Neural progenitor cell (in vitro differentiated cells): ENCODE measurements at regions not wholly inside any gene's neighbourhood (a gene's known extent, or its start where the extent isn't known, plus 50 kb on each side); places are given as distances from the start of the nearest gene placed in this dataset.

Experiments
- DNase-seq: peaks from one replicate; pipeline ENCODE4 v3.0.0-alpha.2; 2016; ENCODE audit warnings: low spot score
- H2AFZ ChIP-seq: fragments of 200-600 bp; sonication (generic); replicated peaks from 2 replicates; pipeline ENCODE4 v1.6.1; 2016; ENCODE audit warnings: antibody characterized with exemption
- H3F3A ChIP-seq: fragments of 200-600 bp; sonication (generic); 2 replicates; pipeline ENCODE4 v1.6.1; 2016; ENCODE audit warnings: antibody characterized with exemption, low read depth
- H3K27ac ChIP-seq: fragments of 200-600 bp; sonication (generic); 2 replicates; pipeline ENCODE4 v1.5.1; 2016; ENCODE audit warnings: mild to moderate bottlenecking
- H3K27me3 ChIP-seq: fragments of 200-600 bp; sonication (generic); 2 replicates; pipeline ENCODE4 v1.6.1; 2016; ENCODE audit warnings: mild to moderate bottlenecking, moderate library complexity
- H3K36me3 ChIP-seq: fragments of 200-600 bp; sonication (generic); 2 replicates; pipeline ENCODE4 v1.5.1; 2016
- H3K4me1 ChIP-seq: fragments of 200-600 bp; sonication (generic); 2 replicates; pipeline ENCODE4 v1.6.1; 2016; ENCODE audit warnings: mixed run types
- H3K4me2 ChIP-seq: fragments of 200-600 bp; sonication (generic); 2 replicates; pipeline ENCODE4 v1.6.1; 2016
- H3K4me3 ChIP-seq: fragments of 200-600 bp; sonication (generic); 2 replicates; pipeline ENCODE4 v1.5.1; 2016
- H3K79me2 ChIP-seq: fragments of 200-600 bp; sonication (generic); 2 replicates; pipeline ENCODE4 v1.6.1; 2016; ENCODE audit warnings: low read depth
- H3K9ac ChIP-seq: fragments of 200-600 bp; sonication (generic); 2 replicates; pipeline ENCODE4 v1.6.1; 2016
- H3K9me3 ChIP-seq: fragments of 200-600 bp; sonication (generic); 2 replicates; pipeline ENCODE4 v1.5.1; 2016; ENCODE audit warnings: low read depth
- H4K20me1 ChIP-seq: fragments of 200-600 bp; sonication (generic); 2 replicates; pipeline ENCODE4 v1.6.1; 2016; ENCODE audit warnings: low read depth
- H3K27ac Mint-ChIP-seq: 3 replicates; pipeline ENCODE4 v1.8.0; 2021; ENCODE audit warnings: mixed read lengths
- H3K27me3 Mint-ChIP-seq: 2 replicates; pipeline ENCODE4 v1.8.0; 2022; ENCODE audit warnings: low read depth, mild to moderate bottlenecking, inconsistent platforms, moderate library complexity, mixed read lengths; ENCODE audit not compliant: insufficient read depth
- H3K36me3 Mint-ChIP-seq: 3 replicates; pipeline ENCODE4 v1.8.0; 2021; ENCODE audit warnings: mixed read lengths
- H3K4me1 Mint-ChIP-seq: 3 replicates; pipeline ENCODE4 v1.8.0; 2021; ENCODE audit warnings: mixed read lengths
- H3K4me3 Mint-ChIP-seq: 3 replicates; pipeline ENCODE4 v1.8.0; 2021; ENCODE audit warnings: mild to moderate bottlenecking, moderate library complexity, mixed read lengths
- H3K9me3 Mint-ChIP-seq: 3 replicates; pipeline ENCODE4 v1.8.0; 2020; ENCODE audit warnings: mixed read lengths
- TF ChIP-seq, protein P1 (sequence below): fragments of 200-600 bp; sonication (generic); IDR thresholded peaks from 2 replicates; pipeline ENCODE4 v1.5.1; 2017; ENCODE audit warnings: antibody characterized with exemption, mild to moderate bottlenecking

GRCh38 chr1:18057623-18058022 is 50.0 kb upstream of the IGSF21 start:
- peaks cover 28% of the 10 kb centered on the region for H3K27me3 Mint-ChIP-seq
- no peaks in the 10 kb centered on the region for H3K9me3 Mint-ChIP-seq
- H2AFZ ChIP-seq = no peak overlapping the region
- no peak overlapping the region for H3K4me2 ChIP-seq
- DNase-seq = no peak
- no peak overlapping the region for H3K27ac Mint-ChIP-seq
- peaks cover 30% of the 10 kb centered on the region for H3K4me1 ChIP-seq
- no peak overlapping the region for H3K27ac ChIP-seq
- H3F3A ChIP-seq = peaks cover 7% of the 10 kb centered on the region
- no peak overlapping the region for H3K4me3 ChIP-seq
- no peaks in the 10 kb centered on the region for H3K36me3 ChIP-seq
- H3K4me1 Mint-ChIP-seq = peaks cover 42% of the 10 kb centered on the region
- no peaks in the 10 kb centered on the region for H3K36me3 Mint-ChIP-seq
- no peaks in the 10 kb centered on the region for H3K9me3 ChIP-seq
- no peak overlapping the region for H3K4me3 Mint-ChIP-seq
- H3K9ac ChIP-seq = no peak overlapping the region
- peaks cover 6% of the 10 kb centered on the region for H3K27me3 ChIP-seq
- no peaks in the 10 kb centered on the region for H3K79me2 ChIP-seq
- TF ChIP-seq, protein P1, sequence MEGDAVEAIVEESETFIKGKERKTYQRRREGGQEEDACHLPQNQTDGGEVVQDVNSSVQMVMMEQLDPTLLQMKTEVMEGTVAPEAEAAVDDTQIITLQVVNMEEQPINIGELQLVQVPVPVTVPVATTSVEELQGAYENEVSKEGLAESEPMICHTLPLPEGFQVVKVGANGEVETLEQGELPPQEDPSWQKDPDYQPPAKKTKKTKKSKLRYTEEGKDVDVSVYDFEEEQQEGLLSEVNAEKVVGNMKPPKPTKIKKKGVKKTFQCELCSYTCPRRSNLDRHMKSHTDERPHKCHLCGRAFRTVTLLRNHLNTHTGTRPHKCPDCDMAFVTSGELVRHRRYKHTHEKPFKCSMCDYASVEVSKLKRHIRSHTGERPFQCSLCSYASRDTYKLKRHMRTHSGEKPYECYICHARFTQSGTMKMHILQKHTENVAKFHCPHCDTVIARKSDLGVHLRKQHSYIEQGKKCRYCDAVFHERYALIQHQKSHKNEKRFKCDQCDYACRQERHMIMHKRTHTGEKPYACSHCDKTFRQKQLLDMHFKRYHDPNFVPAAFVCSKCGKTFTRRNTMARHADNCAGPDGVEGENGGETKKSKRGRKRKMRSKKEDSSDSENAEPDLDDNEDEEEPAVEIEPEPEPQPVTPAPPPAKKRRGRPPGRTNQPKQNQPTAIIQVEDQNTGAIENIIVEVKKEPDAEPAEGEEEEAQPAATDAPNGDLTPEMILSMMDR = no peak
- peaks cover 6% of the 10 kb centered on the region for H4K20me1 ChIP-seq
